ENCODE measurements at regions not wholly inside any gene's neighbourhood (a gene's known extent, or its start where the extent isn't known, plus 50 kb on each side); places are given as distances from the start of the nearest gene placed in this dataset.

GRCh38 chr20:11849270-11849915 lies 68.3 kb upstream of the BTBD3 start:
- DNase-seq (ENCODE audit: low spot score) = no peak

- DNase-seq (ENCODE audit: low spot score) = no peak
Measured at GRCh38 chr20:11849976-11850670, 67.6 kb upstream of the BTBD3 start.

- no peak for DNase-seq (ENCODE audit: low spot score)
Measured at GRCh38 chr20:11850901-11851300, 66.8 kb upstream of the BTBD3 start.

- DNase-seq (ENCODE audit: low spot score) = no peak
Measured at GRCh38 chr20:11851646-11852045, 66.0 kb upstream of the BTBD3 start.

GRCh38 chr20:11852189-11852588 lies 65.5 kb upstream of the BTBD3 start:
- DNase-seq (ENCODE audit: low spot score) = no peak

GRCh38 chr20:11852811-11853210 lies 64.9 kb upstream of the BTBD3 start:
- no peak for DNase-seq (ENCODE audit: low spot score)

- no peak for DNase-seq (ENCODE audit: low spot score)
Measured at GRCh38 chr20:11853359-11853758, 64.3 kb upstream of the BTBD3 start.

GRCh38 chr20:11861479-11861878 lies 56.2 kb upstream of the BTBD3 start:
- no peak for DNase-seq (ENCODE audit: low spot score)

- no peak for DNase-seq (ENCODE audit: low spot score)
Measured at GRCh38 chr20:11867291-11867919, 50.3 kb upstream of the BTBD3 start.
